ENCODE measurements at regions not wholly inside any gene's neighbourhood (a gene's known extent, or its start where the extent isn't known, plus 50 kb on each side); places are given as distances from the start of the nearest gene placed in this dataset.
A peak's percentile ranks its signal among the peaks of the same experiment; 100 is the strongest.

GRCh38 chr10:84084342-84084741 lies 55.0 kb upstream of the GHITM start:
- no peak for TF ChIP-seq POLR2A (IDR thresholded peaks at IDR 0.05)
- no peak for TF ChIP-seq CTCF (IDR thresholded peaks at IDR 0.05)
- Histone ChIP-seq H3K4me1 (no peaks in the 10 kb centered on the region), H3K27ac (peak overlapping the region in 1 of 12 donors; percentile 17), H3K9me3 (peaks cover 0 to 6% (median 0%) of the 10 kb centered on the region in 12 donors), H3K4me3 (no peak overlapping the region), H3K27me3 (peaks cover 0 to 3% (median 0%) of the 10 kb centered on the region in 9 donors), H3K36me3 (no peaks in the 10 kb centered on the region)
- 35 to 77% (median 53%) methylated on average over 3 of the region's 3 CpGs for WGBS, 4 donors
- peak in 1 of 4 donors; percentile 60 for ATAC-seq
- intact Hi-C loops (cut with DNase I): no loop called here
- no peak for DNase-seq

- no peak overlapping the region for H3K27ac ChIP-seq
- intact Hi-C loops (cut with DNase I): no loop called here
- no peak overlapping the region for H3K4me3 ChIP-seq
- ATAC-seq: no peak
- no peaks in the 10 kb centered on the region for H3K36me3 ChIP-seq
- H3K4me1 ChIP-seq: no peaks in the 10 kb centered on the region
- peaks cover 0 to 8% (median 0%) of the 10 kb centered on the region in 9 donors for H3K27me3 ChIP-seq
- 86 to 96% (median 88%) methylated on average over 1 of the region's 1 CpG for WGBS, 4 donors
- TF ChIP-seq POLR2A (IDR thresholded peaks at IDR 0.05) (no peak), CTCF (IDR thresholded peaks at IDR 0.05) (no peak)
- no peak for DNase-seq
- peaks cover 0 to 6% (median 0%) of the 10 kb centered on the region in 12 donors for H3K9me3 ChIP-seq
These were observed 52.1 kb upstream of the GHITM start for GRCh38 chr10:84087202-84087601.

GRCh38 chr10:84088626-84089025 lies 50.7 kb upstream of the GHITM start:
- peak in 2 of 4 donors; percentile 73 to 87 for ATAC-seq
- Histone ChIP-seq H3K4me3 (no peak overlapping the region), H3K9me3 (peaks cover 0 to 6% (median 0%) of the 10 kb centered on the region in 12 donors), H3K4me1 (no peaks in the 10 kb centered on the region), H3K36me3 (no peaks in the 10 kb centered on the region), H3K27me3 (peaks cover 0 to 8% (median 0%) of the 10 kb centered on the region in 9 donors), H3K27ac (peak overlapping the region in 3 of 12 donors; percentile 6 to 55 (median 40))
- TF ChIP-seq CTCF (IDR thresholded peaks at IDR 0.05) (no peak), POLR2A (IDR thresholded peaks at IDR 0.05) (no peak)
- 17 to 22% (median 21%) methylated on average over 2 of the region's 2 CpGs for WGBS, 4 donors
- intact Hi-C loops (cut with DNase I): no loop called here
- no peak for DNase-seq

GRCh38 chr10:84089162-84089561 lies 50.1 kb upstream of the GHITM start:
- intact Hi-C loops (cut with DNase I): no loop called here
- TF ChIP-seq CTCF (IDR thresholded peaks at IDR 0.05) (no peak), POLR2A (IDR thresholded peaks at IDR 0.05) (no peak)
- DNase-seq (peak in 1 of 5 donors; percentile 41), ATAC-seq (peak in 2 of 4 donors; percentile 59 to 73)
- Histone ChIP-seq H3K36me3 (no peaks in the 10 kb centered on the region), H3K27ac (peak overlapping the region in 4 of 12 donors; percentile 1 to 55 (median 24)), H3K4me1 (no peaks in the 10 kb centered on the region), H3K27me3 (peaks cover 0 to 8% (median 0%) of the 10 kb centered on the region in 9 donors), H3K9me3 (peaks cover 0 to under 1% (median 0%) of the 10 kb centered on the region in 12 donors), H3K4me3 (no peak overlapping the region)
- 47 to 53% (median 51%) methylated on average over 2 of the region's 2 CpGs for WGBS, 4 donors

Measured in heart left ventricle (tissue), 16 donors.